ENCODE measurements at regions not wholly inside any gene's neighbourhood (a gene's known extent, or its start where the extent isn't known, plus 50 kb on each side); places are given as distances from the start of the nearest gene placed in this dataset.

DNA sequence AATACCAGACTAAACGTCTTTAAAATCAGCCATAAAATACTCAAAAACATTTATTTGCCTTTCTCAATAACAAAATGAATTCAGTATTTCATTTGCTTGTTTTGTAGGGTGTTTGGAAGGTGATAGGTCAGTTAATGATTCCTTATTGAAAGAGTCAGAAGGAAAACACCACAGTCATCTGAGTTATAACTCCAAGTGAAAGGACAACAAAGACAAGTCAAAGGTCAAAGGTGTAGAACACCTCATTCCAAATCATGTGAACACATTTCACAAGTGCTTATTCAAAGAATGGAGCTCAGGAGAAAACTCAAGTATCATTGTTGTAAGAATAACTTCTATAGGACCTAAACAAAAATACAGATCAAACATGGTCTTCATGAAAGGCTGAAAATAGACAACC, 318.6 kb upstream of the PHF14 start:
- Histone ChIP-seq H3K9ac (ENCODE audit: extremely low read depth, insufficient read length, low read length) (no peak overlapping the region), H4K5ac (ENCODE audit: insufficient read length, low read depth, low read length) (no peak overlapping the region), H3K4me2 (ENCODE audit: insufficient read depth, insufficient read length, low read length) (no peak overlapping the region), H3K23ac (ENCODE audit: insufficient read length, low read depth, low read length) (no peak overlapping the region), H4K8ac (replicated peaks; ENCODE audit: insufficient read length, low read depth, low read length) (no peak overlapping the region), H3K14ac (ENCODE audit: insufficient read depth, low read length) (no peak overlapping the region), H3K27ac (ENCODE audit: insufficient read length, low read depth, low read length) (no peak overlapping the region), H2BK20ac (ENCODE audit: low read depth, low read length, poor library complexity, severe bottlenecking) (no peak overlapping the region), H3T11ph (ENCODE audit: low read length) (no peak overlapping the region), H3K18ac (ENCODE audit: insufficient read length, low read depth, low read length) (no peak overlapping the region), H4K91ac (ENCODE audit: insufficient read length, low read depth, low read length) (no peak overlapping the region), H3K9me3 (ENCODE audit: control insufficient read depth, low read depth, low read length) (no peaks in the 10 kb centered on the region), H2BK120ac (ENCODE audit: low read depth, low read length, poor library complexity, severe bottlenecking) (no peak overlapping the region), H2AK5ac (ENCODE audit: insufficient read length, low read length) (no peak overlapping the region), H3K56ac (ENCODE audit: insufficient read length, low read depth, low read length) (no peak overlapping the region), H3K4ac (ENCODE audit: low read depth, low read length) (no peak overlapping the region), H3K4me1 (ENCODE audit: insufficient read depth, low read length) (peaks cover 5% of the 10 kb centered on the region; the same call in 1 of the 2 replicates), H3K79me1 (ENCODE audit: insufficient read depth, low read depth, low read length, poor library complexity, severe bottlenecking) (no peaks in the 10 kb centered on the region), H2BK15ac (ENCODE audit: low read depth, low read length) (no peak overlapping the region), H2AFZ (ENCODE audit: low read length) (no peak overlapping the region), H3K23me2 (ENCODE audit: insufficient read length, low read depth, low read length, poor library complexity, severe bottlenecking) (no peaks in the 10 kb centered on the region), H2BK12ac (ENCODE audit: insufficient read length, low read depth, low read length) (no peak overlapping the region), H3K79me2 (ENCODE audit: insufficient read depth, low read length) (no peaks in the 10 kb centered on the region), H4K20me1 (ENCODE audit: control insufficient read depth, insufficient read depth, insufficient read length) (no peaks in the 10 kb centered on the region), H2BK5ac (ENCODE audit: insufficient read length, low read length) (no peak overlapping the region), H3K27me3 (ENCODE audit: insufficient read depth, low read length) (no peaks in the 10 kb centered on the region)
- H3K4me1 Mint-ChIP-seq: peaks cover 14 to 19% of the 10 kb centered on the region in 2 experiments
- H3K27me3 Mint-ChIP-seq (ENCODE audit: low read depth): no peaks in the 10 kb centered on the region; the same call in 1 of the 2 replicates
- no peak for DNase-seq
- H3K9me3 Mint-ChIP-seq: no peaks in the 10 kb centered on the region
- no CpG with 5 or more reads among the region's 1 CpG for WGBS (ENCODE audit: extremely low coverage, insufficient read length, low lambda C conversion rate)
- H3K27ac Mint-ChIP-seq: no peak overlapping the region
- no peaks in the 10 kb centered on the region for H3K36me3 Mint-ChIP-seq (ENCODE audit: insufficient read depth in 1 of 3, low read depth in 3 of 3)
- no peak overlapping the region for H3K4me3 Mint-ChIP-seq
- TF ChIP-seq CTCF (conservative IDR thresholded peaks at IDR 0.05): no peak

Measured in H9 (cell line).